ENCODE measurements at regions not wholly inside any gene's neighbourhood (a gene's known extent, or its start where the extent isn't known, plus 50 kb on each side); places are given as distances from the start of the nearest gene placed in this dataset.

- TF ChIP-seq POLR2A (IDR thresholded peaks at IDR 0.05) (no peak), POLR2AphosphoS5 (IDR thresholded peaks at IDR 0.05) (no peak), EP300 (IDR thresholded peaks at IDR 0.05) (no peak)
- TF ChIP-seq, protein P1, sequence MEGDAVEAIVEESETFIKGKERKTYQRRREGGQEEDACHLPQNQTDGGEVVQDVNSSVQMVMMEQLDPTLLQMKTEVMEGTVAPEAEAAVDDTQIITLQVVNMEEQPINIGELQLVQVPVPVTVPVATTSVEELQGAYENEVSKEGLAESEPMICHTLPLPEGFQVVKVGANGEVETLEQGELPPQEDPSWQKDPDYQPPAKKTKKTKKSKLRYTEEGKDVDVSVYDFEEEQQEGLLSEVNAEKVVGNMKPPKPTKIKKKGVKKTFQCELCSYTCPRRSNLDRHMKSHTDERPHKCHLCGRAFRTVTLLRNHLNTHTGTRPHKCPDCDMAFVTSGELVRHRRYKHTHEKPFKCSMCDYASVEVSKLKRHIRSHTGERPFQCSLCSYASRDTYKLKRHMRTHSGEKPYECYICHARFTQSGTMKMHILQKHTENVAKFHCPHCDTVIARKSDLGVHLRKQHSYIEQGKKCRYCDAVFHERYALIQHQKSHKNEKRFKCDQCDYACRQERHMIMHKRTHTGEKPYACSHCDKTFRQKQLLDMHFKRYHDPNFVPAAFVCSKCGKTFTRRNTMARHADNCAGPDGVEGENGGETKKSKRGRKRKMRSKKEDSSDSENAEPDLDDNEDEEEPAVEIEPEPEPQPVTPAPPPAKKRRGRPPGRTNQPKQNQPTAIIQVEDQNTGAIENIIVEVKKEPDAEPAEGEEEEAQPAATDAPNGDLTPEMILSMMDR (IDR thresholded peaks at IDR 0.05): no peak
- H3K27me3 ChIP-seq: no peaks in the 10 kb centered on the region
- peaks cover 4 to 28% (median 10%) of the 10 kb centered on the region in 4 donors for H3K4me1 ChIP-seq
- DNase-seq: peak in 1 of 2 donors; percentile 35
- no peak overlapping the region for H3K4me3 ChIP-seq
- no peaks in the 10 kb centered on the region for H3K36me3 ChIP-seq
- H3K27ac ChIP-seq: peak overlapping the region in 1 of 5 donors; percentile 34
- no peaks in the 10 kb centered on the region for H3K9me3 ChIP-seq
- 54 to 66% (median 60%) methylated on average over 7 of the region's 7 CpGs for WGBS, 5 donors
- intact Hi-C loops (cut with DNase I; ENCODE audit: low total_unique reads): no loop called here
These were observed 102.7 kb upstream of the PLEKHA5 start for GRCh38 chr12:19026614-19027488.

DNA sequence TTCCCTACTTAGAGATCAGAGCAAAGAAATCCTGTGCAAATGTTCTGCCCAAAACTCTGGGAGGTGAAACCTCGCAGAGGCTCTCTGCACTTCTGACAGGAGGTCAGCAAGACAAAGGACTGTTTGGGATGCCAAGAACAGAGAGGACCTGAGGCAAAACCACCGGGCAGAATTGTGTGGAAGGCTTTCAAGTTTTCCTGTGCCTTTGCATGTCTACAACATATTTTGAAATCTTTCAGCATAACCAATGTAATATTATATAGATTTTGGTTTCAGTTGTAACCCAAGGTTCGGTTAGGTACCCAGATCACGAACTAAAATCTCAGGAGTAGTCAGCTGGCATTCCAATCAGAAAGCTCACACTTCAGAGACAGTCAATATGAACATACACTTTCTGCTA lies 99.4 kb upstream of the PLEKHA5 start:
- no peak for TF ChIP-seq POLR2AphosphoS5 (IDR thresholded peaks at IDR 0.05)
- TF ChIP-seq, protein P1 (IDR thresholded peaks at IDR 0.05): no peak
- no peak for TF ChIP-seq POLR2A (IDR thresholded peaks at IDR 0.05)
- no peak for TF ChIP-seq EP300 (IDR thresholded peaks at IDR 0.05)
- WGBS, 5 donors: 66 to 82% (median 77%) methylated on average over 4 of the region's 4 CpGs
- no peaks in the 10 kb centered on the region for H3K27me3 ChIP-seq

DNA sequence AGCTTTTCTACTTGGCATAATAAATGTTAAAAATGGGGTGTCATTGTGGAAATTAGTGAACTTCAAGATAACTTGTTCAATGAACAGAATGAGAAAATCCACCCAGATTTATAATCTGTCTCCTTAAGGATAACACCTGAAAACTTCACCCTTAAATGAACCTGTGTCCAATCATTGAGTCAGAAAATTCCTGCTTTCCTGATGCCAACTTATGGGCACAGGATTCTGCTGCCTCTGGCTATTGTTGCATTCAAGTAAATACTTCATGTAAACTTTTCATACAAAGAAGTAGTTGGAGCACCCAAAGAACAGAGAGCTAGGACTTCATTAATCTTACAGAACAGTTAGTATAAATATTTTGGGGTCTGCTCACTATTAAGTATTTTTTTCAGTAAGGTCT lies 98.9 kb upstream of the PLEKHA5 start:
- Histone ChIP-seq H3K27me3 (no peaks in the 10 kb centered on the region), H3K9me3 (peaks cover 0 to 18% (median 5%) of the 10 kb centered on the region in 4 donors), H3K27ac (no peak overlapping the region), H3K4me3 (no peak overlapping the region), H3K36me3 (no peaks in the 10 kb centered on the region), H3K4me1 (peaks cover 0 to 24% (median 7%) of the 10 kb centered on the region in 4 donors)
- DNase-seq: no peak
- intact Hi-C loops (cut with DNase I; ENCODE audit: low total_unique reads): no loop called here
- TF ChIP-seq POLR2A (IDR thresholded peaks at IDR 0.05) (no peak), POLR2AphosphoS5 (IDR thresholded peaks at IDR 0.05) (no peak)
- TF ChIP-seq, protein P1 (IDR thresholded peaks at IDR 0.05): no peak

More for the DNA sequence above, 99.4 kb upstream of the PLEKHA5 start:
- DNase-seq: no peak
- Histone ChIP-seq H3K36me3 (no peaks in the 10 kb centered on the region), H3K27ac (no peak overlapping the region), H3K4me1 (peaks cover 0 to 24% (median 7%) of the 10 kb centered on the region in 4 donors), H3K4me3 (no peak overlapping the region), H3K9me3 (peaks cover 0 to 18% (median 5%) of the 10 kb centered on the region in 4 donors)
- intact Hi-C loops (cut with DNase I; ENCODE audit: low total_unique reads): no loop called here

GRCh38 chr12:19031032-19031431 lies 98.5 kb upstream of the PLEKHA5 start:
- Histone ChIP-seq H3K36me3 (no peaks in the 10 kb centered on the region), H3K27me3 (no peaks in the 10 kb centered on the region), H3K9me3 (peaks cover 0 to 18% (median 5%) of the 10 kb centered on the region in 4 donors), H3K4me3 (no peak overlapping the region), H3K4me1 (peaks cover 0 to 22% (median 7%) of the 10 kb centered on the region in 4 donors), H3K27ac (no peak overlapping the region)
- peak in 1 of 2 donors; percentile 25 for DNase-seq
- WGBS, 5 donors: 68 to 91% (median 85%) methylated on average over 4 of the region's 4 CpGs
- intact Hi-C loops (cut with DNase I; ENCODE audit: low total_unique reads): no loop called here
- TF ChIP-seq POLR2A (IDR thresholded peaks at IDR 0.05) (no peak), POLR2AphosphoS5 (IDR thresholded peaks at IDR 0.05) (peak in 1 of 3 donors; percentile 4)

GRCh38 chr12:19032826-19033225 lies 96.7 kb upstream of the PLEKHA5 start:
- H3K4me1 ChIP-seq: peaks cover 0 to 8% (median 2%) of the 10 kb centered on the region in 4 donors
- H3K27ac ChIP-seq: no peak overlapping the region
- 77 to 85% (median 83%) methylated on average over 5 of the region's 5 CpGs for WGBS, 5 donors
- peaks cover 0 to 18% (median 5%) of the 10 kb centered on the region in 4 donors for H3K9me3 ChIP-seq
- DNase-seq: no peak
- intact Hi-C loops (cut with DNase I; ENCODE audit: low total_unique reads): no loop called here
- H3K4me3 ChIP-seq: no peak overlapping the region
- H3K36me3 ChIP-seq: no peaks in the 10 kb centered on the region
- no peak for TF ChIP-seq POLR2AphosphoS5 (IDR thresholded peaks at IDR 0.05)
- TF ChIP-seq, protein P1 (IDR thresholded peaks at IDR 0.05): no peak
- TF ChIP-seq POLR2A (IDR thresholded peaks at IDR 0.05): no peak
- no peak for TF ChIP-seq EP300 (IDR thresholded peaks at IDR 0.05)
- H3K27me3 ChIP-seq: no peaks in the 10 kb centered on the region

Measured in stomach (tissue), 8 donors.